ENCODE measurements at regions not wholly inside any gene's neighbourhood (a gene's known extent, or its start where the extent isn't known, plus 50 kb on each side); places are given as distances from the start of the nearest gene placed in this dataset.

- TF ChIP-seq NFIC (IDR thresholded peaks at IDR 0.05) (no peak), MAX (IDR thresholded peaks at IDR 0.05) (no peak), REST (IDR thresholded peaks at IDR 0.05; ENCODE audit: low read depth) (no peak)
These were observed 248.8 kb downstream of the SAMD5 start for GRCh38 chr6:147757291-147757690.

GRCh38 chr6:147758303-147758702 is 249.8 kb downstream of the SAMD5 start:
- TF ChIP-seq EGR1 (IDR thresholded peaks at IDR 0.05) = no peak

- TF ChIP-seq EP300 (IDR thresholded peaks at IDR 0.05; ENCODE audit: borderline replicate concordance) = no peak
- TF ChIP-seq ZBTB7A (IDR thresholded peaks at IDR 0.05; ENCODE audit: low read depth) = no peak
- no peak for TF ChIP-seq EGR1 (IDR thresholded peaks at IDR 0.05)
- TF ChIP-seq CEBPB (IDR thresholded peaks at IDR 0.05) = 0 out of 2 replicates have a peak, but pooled peaks have one; percentile 38
These were observed 250.6 kb downstream of the SAMD5 start for GRCh38 chr6:147759093-147759492.

GRCh38 chr6:147759536-147759935 is 251.0 kb downstream of the SAMD5 start:
- no peak for TF ChIP-seq USF1 (IDR thresholded peaks at IDR 0.05)
- TF ChIP-seq TAF1 (IDR thresholded peaks at IDR 0.05; ENCODE audit: low read depth) = no peak
- TF ChIP-seq TCF12 (IDR thresholded peaks at IDR 0.05; ENCODE audit: low read depth) = no peak
- TF ChIP-seq RAD21 (IDR thresholded peaks at IDR 0.05; ENCODE audit: low read depth) = no peak
- no peak for TF ChIP-seq FOXM1 (IDR thresholded peaks at IDR 0.05; ENCODE audit: borderline replicate concordance, low read depth)
- TF ChIP-seq EP300 (IDR thresholded peaks at IDR 0.05; ENCODE audit: borderline replicate concordance) = no peak
- TF ChIP-seq YY1 (IDR thresholded peaks at IDR 0.05; ENCODE audit: low read depth) = no peak
- TF ChIP-seq NFIC (IDR thresholded peaks at IDR 0.05) = no peak
- TF ChIP-seq ZBTB7A (IDR thresholded peaks at IDR 0.05; ENCODE audit: low read depth) = no peak
- no peak for TF ChIP-seq REST (IDR thresholded peaks at IDR 0.05; ENCODE audit: low read depth)
- no peak for TF ChIP-seq TEAD4 (IDR thresholded peaks at IDR 0.05)
- TF ChIP-seq CEBPB (IDR thresholded peaks at IDR 0.05) = no peak
- TF ChIP-seq MAX (IDR thresholded peaks at IDR 0.05) = no peak
- no peak for TF ChIP-seq CREB1 (IDR thresholded peaks at IDR 0.05; ENCODE audit: low read depth)
- TF ChIP-seq EGR1 (IDR thresholded peaks at IDR 0.05) = no peak

GRCh38 chr6:147765541-147765940 is 257.1 kb downstream of the SAMD5 start:
- no peak for TF ChIP-seq TEAD4 (IDR thresholded peaks at IDR 0.05)
- no peak for TF ChIP-seq FOXM1 (IDR thresholded peaks at IDR 0.05; ENCODE audit: borderline replicate concordance, low read depth)
- no peak for TF ChIP-seq TAF1 (IDR thresholded peaks at IDR 0.05; ENCODE audit: low read depth)
- no peak for TF ChIP-seq CREB1 (IDR thresholded peaks at IDR 0.05; ENCODE audit: low read depth)
- no peak for TF ChIP-seq EP300 (IDR thresholded peaks at IDR 0.05; ENCODE audit: borderline replicate concordance)
- no peak for TF ChIP-seq NFIC (IDR thresholded peaks at IDR 0.05)
- TF ChIP-seq USF1 (IDR thresholded peaks at IDR 0.05) = no peak
- no peak for TF ChIP-seq MAX (IDR thresholded peaks at IDR 0.05)
- TF ChIP-seq ZBTB7A (IDR thresholded peaks at IDR 0.05; ENCODE audit: low read depth) = no peak
- no peak for TF ChIP-seq YY1 (IDR thresholded peaks at IDR 0.05; ENCODE audit: low read depth)
- TF ChIP-seq CEBPB (IDR thresholded peaks at IDR 0.05) = no peak
- TF ChIP-seq EGR1 (IDR thresholded peaks at IDR 0.05) = no peak
- TF ChIP-seq REST (IDR thresholded peaks at IDR 0.05; ENCODE audit: low read depth) = no peak

Measured in Ishikawa (cell line).